ENCODE measurements at regions not wholly inside any gene's neighbourhood (a gene's known extent, or its start where the extent isn't known, plus 50 kb on each side); places are given as distances from the start of the nearest gene placed in this dataset.

DNA sequence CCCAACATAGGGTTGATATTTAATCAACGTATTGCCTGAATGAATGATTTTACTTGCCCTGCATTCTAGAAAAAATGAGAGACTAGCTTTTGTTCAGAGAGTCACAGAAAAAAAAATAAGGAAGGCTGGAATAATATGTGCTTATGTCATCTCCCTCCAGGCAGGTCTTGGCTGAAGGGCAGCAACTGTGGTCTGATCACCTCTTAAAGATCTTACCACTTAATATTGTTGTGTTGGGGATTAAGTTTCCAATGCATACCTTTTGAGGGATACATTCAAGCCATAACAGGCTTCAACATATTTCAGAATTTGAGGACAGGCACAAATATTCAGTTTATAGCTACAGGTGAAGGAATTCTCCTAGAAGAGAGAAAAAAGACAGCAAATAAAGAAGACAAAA, 157.3 kb upstream of the S1PR3 start:
- TF ChIP-seq CTCF (conservative IDR thresholded peaks at IDR 0.05; ENCODE audit: low read length) (no peak), EZH2phosphoT487 (IDR thresholded peaks at IDR 0.05; ENCODE audit: borderline replicate concordance, low read depth, low read length) (no peak)

All from OCI-LY7 (cell line).